ENCODE measurements at regions not wholly inside any gene's neighbourhood (a gene's known extent, or its start where the extent isn't known, plus 50 kb on each side); places are given as distances from the start of the nearest gene placed in this dataset.

DNA sequence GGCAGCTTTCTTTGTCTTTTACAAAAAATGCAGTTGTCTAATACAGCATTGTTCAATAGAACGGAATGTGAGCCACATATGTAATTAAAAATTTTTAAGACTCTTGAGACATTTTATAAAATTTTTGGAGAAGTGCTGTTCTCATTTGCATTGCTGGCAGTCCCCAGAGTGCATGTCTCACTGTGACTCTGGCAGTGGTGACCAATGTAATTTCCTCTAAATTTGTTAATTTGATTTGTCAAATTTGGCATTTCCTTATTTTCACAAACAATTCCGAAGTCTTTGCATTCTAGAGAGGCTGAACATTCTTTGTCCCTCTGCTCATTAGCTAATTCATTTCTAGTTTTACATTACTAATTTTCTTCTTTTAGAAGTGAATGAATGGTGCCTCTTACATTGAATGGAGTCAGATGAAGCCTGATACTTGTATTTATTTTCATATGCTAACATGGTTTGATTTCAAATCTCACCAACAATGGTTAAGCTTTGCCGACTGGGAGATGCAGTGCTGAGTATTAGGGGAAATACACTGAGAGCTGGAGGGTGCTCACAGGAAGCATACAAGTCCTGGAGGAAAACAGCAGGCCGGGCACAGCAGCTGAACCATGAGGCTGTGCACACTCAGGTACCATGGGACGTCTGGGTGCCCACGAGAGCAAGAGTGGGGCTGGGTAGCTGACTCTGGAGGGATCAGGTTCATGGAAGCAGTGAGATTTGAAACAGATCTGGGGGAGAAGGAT lies 68.5 kb upstream of the ARMC2 start:
- DNase-seq, result no peak

DNA sequence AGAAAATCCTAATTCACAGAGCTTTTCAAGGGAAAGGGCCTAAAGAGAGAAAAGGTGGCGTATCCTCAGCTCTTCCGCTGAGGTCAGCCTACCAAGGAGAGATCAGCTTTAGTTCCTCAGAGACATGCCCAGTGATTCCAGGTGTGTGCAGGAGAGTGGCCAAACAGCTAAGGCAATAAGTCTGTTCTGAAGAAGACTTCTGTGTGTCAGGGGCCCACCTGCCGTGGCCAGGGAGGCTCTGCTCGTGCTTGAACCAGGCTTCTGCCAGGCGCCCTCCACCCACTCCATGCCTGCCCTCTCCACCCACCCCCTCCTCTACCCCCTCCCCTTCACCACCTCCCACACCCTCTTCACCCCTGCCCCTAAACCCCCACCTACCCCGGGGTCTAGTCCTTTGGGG lies 67.4 kb upstream of the ARMC2 start:
- no peak for DNase-seq

DNA sequence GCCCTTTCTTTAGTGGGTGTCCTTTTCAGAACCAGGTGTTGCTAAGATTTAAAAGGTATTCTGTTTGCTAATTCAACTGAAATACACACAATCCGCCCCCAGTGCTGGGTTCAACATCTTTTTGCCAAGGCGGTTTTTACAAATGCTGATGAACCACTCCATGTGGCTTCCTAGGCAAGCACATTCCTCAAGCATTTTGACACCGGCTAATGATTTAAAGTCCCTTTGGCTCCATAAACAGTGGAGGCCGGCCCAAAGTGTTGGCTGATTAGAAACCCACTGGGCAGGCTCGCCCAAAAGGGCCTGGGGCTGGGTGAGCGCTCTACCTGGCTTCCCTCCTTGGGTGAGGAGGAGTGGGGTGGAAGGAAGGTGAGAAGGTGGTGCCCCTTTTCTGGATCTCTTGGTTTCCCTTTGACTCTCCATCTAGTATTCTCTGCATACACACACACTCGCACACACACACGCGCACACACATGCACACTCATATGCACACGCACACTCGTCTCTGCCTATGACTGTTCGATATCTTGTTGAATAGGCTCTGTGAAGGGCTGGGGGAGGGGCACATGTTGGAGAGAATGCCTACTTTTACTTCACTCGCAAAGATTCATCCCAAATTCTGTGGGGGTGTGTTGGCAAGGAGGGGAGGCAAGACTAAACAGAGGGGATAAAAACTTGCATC lies 66.7 kb upstream of the ARMC2 start:
- no peak for DNase-seq

DNA sequence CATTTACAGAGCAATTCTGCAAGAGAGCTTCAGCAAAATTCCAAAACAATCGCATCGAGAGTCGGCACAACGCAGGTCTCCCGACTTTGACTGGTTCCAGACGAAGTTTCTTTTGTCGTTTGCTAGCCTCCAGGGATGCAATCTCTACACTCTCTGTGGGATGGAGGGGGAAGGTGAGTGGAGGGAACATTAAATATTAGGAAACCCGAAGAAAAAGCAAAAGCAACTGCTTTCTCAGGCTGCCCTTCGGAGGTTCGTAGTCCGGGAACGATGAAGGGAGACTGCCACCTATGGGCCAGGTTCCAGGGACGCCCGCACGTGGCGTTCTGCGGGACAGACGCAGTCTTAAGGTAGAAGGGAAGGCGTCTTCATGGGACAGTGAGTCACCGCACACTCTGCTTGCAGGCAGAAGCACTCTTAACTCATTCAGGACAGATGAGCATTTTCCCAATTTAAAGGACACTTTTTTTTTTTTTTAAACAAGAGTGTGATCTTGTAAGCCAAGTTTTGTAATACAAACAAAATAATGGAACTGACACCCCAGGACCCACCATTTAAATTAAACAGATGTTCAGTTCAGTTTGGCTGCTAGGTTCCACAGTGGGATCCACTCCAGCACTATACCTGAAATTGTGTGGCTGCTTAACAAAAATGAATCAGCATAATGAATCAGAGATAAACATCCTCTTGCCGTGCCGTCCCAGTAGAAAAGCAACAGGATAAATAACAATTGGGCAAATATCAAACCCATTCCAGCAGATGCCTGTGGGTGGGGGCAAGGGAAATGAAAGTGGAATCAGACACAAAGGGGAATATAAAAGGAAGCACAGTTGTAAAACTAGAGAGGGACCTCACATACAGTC lies 65.8 kb upstream of the ARMC2 start:
- DNase-seq, result peak; percentile 27

DNA sequence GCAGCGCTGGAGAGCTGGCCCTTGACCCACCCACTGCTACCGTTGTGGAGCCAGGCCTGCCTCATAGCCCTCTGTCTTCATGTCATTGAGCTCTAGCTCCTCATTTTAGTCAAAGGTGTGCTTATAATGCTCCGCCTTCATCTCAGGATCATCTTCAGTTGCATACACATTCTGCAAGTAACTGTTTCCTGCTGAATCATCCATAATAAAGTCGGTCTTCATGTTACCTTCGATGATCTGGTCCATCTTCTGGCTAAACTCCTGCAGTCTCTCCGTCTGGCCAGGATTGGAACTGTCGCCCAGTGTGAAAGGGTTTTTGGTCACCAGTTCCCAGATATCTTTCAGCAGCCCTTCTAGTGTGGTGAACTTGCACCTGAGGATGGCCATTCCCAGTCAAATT lies 62.6 kb upstream of the ARMC2 start:
- no peak for DNase-seq

DNA sequence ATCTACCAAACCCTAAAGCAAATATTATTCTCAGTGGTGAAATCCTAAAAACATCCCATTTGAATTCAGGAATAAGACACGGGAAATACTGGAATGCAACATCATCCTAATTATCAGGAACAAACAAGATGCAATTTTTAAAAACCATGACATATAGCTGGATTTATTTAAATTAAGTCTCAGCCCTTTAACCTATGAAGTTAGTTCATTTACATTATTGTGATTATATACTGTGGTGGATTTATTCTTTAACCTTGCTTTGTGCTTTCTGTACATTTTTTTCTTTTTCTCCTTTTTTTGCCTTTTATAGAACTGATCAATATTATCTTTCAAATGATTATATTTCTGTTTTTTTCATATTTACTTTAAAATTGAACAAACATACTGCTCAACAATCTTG lies 59.8 kb upstream of the ARMC2 start:
- DNase-seq, result no peak

DNA sequence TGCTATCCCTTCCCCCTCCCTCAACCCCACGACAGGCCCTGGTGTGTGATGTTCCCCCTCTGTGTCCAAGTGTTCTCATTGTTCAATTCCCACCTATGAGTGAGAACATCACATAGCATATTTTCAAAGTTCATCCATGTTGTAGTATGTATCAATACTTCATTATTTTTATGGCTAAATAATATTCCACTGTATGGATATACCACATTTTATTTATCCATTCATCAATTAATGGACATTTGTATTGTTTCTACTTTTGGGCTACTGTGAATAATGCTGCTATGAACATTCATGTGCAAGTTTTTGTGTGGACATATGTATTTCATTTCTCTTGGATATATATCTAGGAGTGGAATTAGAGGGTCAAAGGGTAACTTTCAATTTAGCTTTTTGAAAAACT lies 58.7 kb upstream of the ARMC2 start:
- DNase-seq, result no peak

DNA sequence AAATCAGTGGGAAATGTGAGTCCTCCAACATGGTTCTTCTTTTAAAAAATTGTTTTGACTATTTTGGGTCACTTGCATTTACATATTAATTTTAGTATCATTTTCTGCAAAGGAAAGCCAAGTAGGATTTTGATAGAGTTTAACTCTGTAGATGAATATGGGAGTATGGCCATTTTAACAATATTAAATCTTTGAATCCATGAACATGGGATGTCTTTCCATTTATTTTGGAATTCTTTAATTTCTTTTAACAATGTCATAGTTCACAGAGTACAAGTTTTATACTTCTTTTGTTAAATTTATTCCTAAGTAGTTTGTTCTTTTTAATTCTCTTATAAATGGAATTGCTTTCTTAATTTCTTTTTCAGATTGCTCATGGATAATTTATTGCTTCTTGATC lies 56.5 kb upstream of the ARMC2 start:
- no peak for DNase-seq

DNA sequence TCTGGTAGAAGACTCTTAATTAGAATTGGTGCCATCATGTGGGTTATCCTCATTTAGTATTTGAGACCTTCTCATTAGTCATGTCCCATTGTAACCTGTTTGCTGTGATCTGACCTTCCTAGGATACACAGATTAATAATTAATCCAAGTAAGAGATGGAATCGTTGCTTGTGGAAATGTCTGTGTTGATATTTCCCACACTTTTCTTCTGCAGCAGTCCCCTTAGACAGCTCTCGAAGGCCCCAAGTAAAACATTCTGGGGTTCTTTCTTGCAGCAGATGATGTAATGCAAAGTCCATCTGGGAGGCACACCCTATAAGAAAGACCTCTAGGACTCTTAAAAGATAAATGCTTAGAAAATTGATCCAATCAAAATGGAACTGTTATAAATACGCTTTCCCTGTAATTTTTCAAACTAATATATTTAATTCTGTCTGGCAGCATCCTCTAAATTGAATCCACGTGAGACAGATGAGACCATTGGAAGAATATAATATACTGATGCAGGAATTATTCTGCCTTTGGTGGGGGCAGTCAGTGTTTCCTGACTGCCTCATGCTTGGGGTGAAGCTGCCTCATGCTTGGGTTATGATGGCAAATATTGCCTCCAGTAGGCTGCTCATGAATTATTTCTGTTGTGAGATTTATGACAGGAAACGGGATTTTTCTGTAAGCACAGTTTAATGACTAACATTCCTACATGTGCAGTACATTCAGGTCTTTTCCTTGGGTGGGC lies 54.5 kb upstream of the ARMC2 start:
- no peak for DNase-seq

DNA sequence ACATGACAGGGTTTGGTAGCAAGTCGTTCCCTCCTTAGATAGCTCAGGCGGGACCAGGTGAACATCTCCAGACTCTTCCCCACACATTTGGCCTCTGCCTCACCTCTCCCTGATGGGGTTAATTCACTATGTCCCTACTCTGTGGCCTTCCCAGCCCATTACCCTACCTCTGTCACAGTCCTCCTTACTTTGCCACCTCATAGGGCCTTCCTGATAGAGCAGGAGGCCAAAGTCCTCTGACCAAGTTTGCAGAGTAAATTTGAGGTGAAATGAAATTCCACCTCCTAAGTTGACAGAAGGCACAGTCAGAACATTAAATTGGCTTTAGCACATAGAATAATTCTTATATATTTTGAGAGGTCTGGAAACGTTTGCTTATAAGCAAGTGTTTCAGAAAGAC lies 53.1 kb upstream of the ARMC2 start:
- DNase-seq, result no peak

DNA sequence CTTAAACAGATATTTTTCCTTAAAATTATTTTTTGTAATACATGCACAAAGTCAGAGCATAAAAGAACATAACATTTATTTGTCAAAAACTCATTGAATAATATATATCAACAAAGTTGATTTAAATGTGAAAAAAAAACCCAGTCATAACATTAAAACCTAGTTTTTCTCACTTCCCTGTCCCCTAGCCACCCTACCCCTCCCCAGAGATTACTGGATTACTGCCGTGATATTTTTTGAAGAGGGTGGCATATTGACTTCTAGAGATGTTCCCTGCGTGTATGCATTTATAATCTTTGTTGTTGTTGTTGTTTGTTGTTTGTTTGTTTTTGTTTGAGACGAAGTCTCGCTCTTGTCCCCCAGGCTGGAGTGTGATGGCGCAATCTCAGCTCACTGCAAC lies 52.4 kb upstream of the ARMC2 start:
- no peak for DNase-seq

DNA sequence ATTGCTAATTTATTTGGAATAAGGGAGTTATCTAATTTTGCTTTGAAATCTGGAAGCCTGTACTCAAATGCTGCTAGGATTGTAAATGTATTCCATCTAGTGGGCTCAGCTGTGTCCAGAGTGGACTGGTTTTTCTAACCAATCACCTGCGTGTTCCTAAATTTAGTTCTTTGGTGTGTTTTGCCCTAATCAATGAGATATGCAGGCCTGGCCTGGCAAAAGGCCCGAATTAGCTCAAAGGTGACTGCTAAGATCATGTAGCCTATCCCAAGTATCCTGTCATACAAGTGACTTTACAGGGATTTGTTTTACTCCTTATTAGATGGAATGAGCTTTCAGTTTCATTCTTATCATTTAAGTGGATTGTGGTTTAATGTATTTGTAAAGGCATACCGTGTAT lies 51.3 kb upstream of the ARMC2 start:
- no peak for DNase-seq

DNA sequence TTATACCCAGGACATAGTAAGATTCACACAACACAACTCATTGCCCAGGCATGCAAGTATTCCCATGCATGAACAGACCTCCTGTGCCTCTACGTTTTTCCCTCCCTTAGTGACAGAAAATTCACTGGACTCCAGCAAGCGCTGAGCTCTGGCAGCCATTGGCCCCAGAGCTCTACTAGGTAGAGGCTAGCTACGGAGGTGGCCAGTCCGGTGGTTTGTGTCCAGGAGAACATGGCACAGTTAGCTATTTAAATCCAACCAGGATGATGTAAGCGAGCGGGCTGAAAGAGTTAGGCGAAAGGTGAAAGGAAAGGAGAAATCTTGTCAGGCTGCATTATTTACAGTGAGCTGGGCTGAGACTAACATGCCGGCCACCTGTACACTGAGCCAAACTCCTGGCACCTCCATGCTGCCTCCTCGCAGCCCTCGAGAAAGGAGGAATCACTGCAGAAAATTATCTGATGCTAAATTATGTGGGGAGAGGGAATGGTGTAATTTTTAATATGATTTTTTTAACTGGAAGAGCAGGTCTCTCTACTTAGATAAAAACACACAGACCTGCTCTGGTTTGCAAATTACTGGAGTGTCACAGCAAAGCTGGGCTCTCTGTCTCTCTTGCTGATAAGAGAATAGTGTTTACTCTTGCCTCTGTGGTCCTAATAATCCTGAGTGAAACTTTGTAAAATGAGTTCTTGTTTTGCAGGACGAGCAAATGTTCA lies 50.1 kb upstream of the ARMC2 start:
- DNase-seq, result no peak

Measured in GOT3 (cell line).